HepG2 (cell line): ENCODE measurements at regions not wholly inside any gene's neighbourhood (a gene's known extent, or its start where the extent isn't known, plus 50 kb on each side); places are given as distances from the start of the nearest gene placed in this dataset.

Source experiments
- ATAC-seq: fragments of 200-7000 bp; cut with Tn5 transposase; 3 replicates; pipeline ENCODE4 v1.9.1; 2020; ENCODE audit warnings: mild to moderate bottlenecking, moderate library complexity
- BruUV-seq: library from RNA; stranded (reverse); fragments of 400-500 nt; replicated peaks from 2 replicates; lab custom pipeline; 2021; lab: Mats Ljungman, UMichigan
- CTCF ChIA-PET: fragments of 300-600 bp; formaldehyde crosslinking; extraction: SDS; loops from one replicate; lab custom pipeline; 2021; ENCODE audit warnings: low total read pairs, inconsistent platforms, low intra/inter-chr PET ratio; lab: Yijun Ruan, JAX
- POLR2A ChIA-PET: fragments of 350-600 bp; sonication (Branson Sonifier 250); formaldehyde crosslinking; loops from one replicate; lab custom pipeline; 2020; ENCODE audit warnings: antibody characterized with exemption, inconsistent platforms; lab: Yijun Ruan, JAX
- DNase-seq: peaks from one replicate; pipeline ENCODE4 v3.0.0-alpha.2; 2015; ENCODE audit warnings: low spot score
- FAIRE-seq: peaks from 3 replicates; lab custom pipeline; 2011; peaks lifted over from hg19 to GRCh38; lab: Jason Lieb, UNC
- H2AFZ ChIP-seq: one replicate; pipeline ENCODE4 v1.6.1; 2011; ENCODE audit warnings: low read length, inconsistent platforms
- H3K27ac ChIP-seq: fragments of 300-600 bp; 3 replicates; pipeline ENCODE4 v1.8.0; 2011; ENCODE audit warnings: mixed run types, mild to moderate bottlenecking, mixed read lengths, low read length, inconsistent platforms; ENCODE audit not compliant: insufficient read depth; ENCODE audit errors: extremely low read length
- H3K27me3 ChIP-seq, 2 experiments: fragments of 200-600 bp in 1 of 2; 2 replicates in 1 of 2; 3 replicates in 1 of 2; pipeline versions ENCODE4 v1.6.0 to v1.8.0; 2011; ENCODE audit warnings: low read length in 2 of 2, mild to moderate bottlenecking in 2 of 2, moderate library complexity in 2 of 2, inconsistent platforms in 1 of 2; ENCODE audit not compliant: insufficient read depth in 2 of 2, control insufficient read depth in 1 of 2
- H3K36me3 ChIP-seq, 2 experiments: fragments of 200-600 bp in 1 of 2; replicated peaks in 1 of 2; 2 replicates in 1 of 2; 3 replicates in 1 of 2; pipeline versions ENCODE4 v1.5.1 to v1.8.0; 2011; ENCODE audit warnings: low read length in 2 of 2, inconsistent platforms in 1 of 2; ENCODE audit not compliant: insufficient read depth in 2 of 2, control insufficient read depth in 1 of 2
- H3K4me1 ChIP-seq: 2 replicates; pipeline ENCODE4 v1.5.1; 2012; ENCODE audit warnings: low read length, inconsistent platforms; ENCODE audit not compliant: insufficient read depth
- H3K4me2 ChIP-seq: 2 replicates; pipeline ENCODE4 v1.6.0; 2011; ENCODE audit warnings: low read depth, low read length, inconsistent platforms
- H3K4me3 ChIP-seq, 3 experiments: fragments of 200-600 bp in 1 of 3; sonication (generic), shearing (Covaris generic) in 1 of 3; replicated peaks in 1 of 3; 2 replicates each; pipeline ENCODE4 v1.5.1; 2011 to 2016; ENCODE audit warnings: low read length in 3 of 3, inconsistent platforms in 2 of 3, low read depth in 2 of 3, mild to moderate bottlenecking in 2 of 3, control low read depth in 1 of 3, mixed read lengths in 1 of 3; ENCODE audit not compliant: insufficient read depth in 1 of 3
- H3K79me2 ChIP-seq: one replicate; pipeline ENCODE4 v1.6.1; 2011; ENCODE audit warnings: low read length, inconsistent platforms; ENCODE audit not compliant: insufficient read depth
- H3K9ac ChIP-seq: 2 replicates; pipeline ENCODE4 v1.6.0; 2011; ENCODE audit warnings: mild to moderate bottlenecking, low read depth, low read length, inconsistent platforms; ENCODE audit not compliant: insufficient read depth
- H3K9me3 ChIP-seq: 2 replicates; pipeline ENCODE4 v1.5.1; 2012; ENCODE audit warnings: mild to moderate bottlenecking, low read length
- H4K20me1 ChIP-seq: 2 replicates; pipeline ENCODE4 v1.6.0; 2011; ENCODE audit warnings: inconsistent platforms, mild to moderate bottlenecking, low read length, moderate library complexity; ENCODE audit not compliant: insufficient read depth
- ATAD3A ChIP-seq: sonication (generic); formaldehyde crosslinking; IDR thresholded peaks from 2 replicates; pipeline ENCODE4 v1.4.0; 2020; ENCODE audit warnings: missing genetic modification reagents
- ATM ChIP-seq: fragments of 450-650 bp; IDR thresholded peaks from 2 replicates; pipeline ENCODE4 v1.7.1; 2017; ENCODE audit warnings: mild to moderate bottlenecking, borderline replicate concordance
- BHLHE40 ChIP-seq: IDR thresholded peaks from 2 replicates; pipeline ENCODE4 v1.6.1; 2011; ENCODE audit warnings: low read length, improper control_type of control experiment
- MAFF ChIP-seq: IDR thresholded peaks from 2 replicates; pipeline ENCODE4 v1.6.1; 2011; ENCODE audit warnings: low read depth, low read length, improper control_type of control experiment
- RBM22 ChIP-seq: fragments of 200-400 bp; formaldehyde crosslinking; optimal IDR thresholded peaks from 2 replicates; pipeline ENCODE3; 2017; ENCODE audit warnings: mild to moderate bottlenecking, low read length, moderate library complexity
- SPEN ChIP-seq: sonication (generic); formaldehyde crosslinking; IDR thresholded peaks from 2 replicates; pipeline ENCODE4 v1.5.1; 2020; ENCODE audit warnings: low read depth, mild to moderate bottlenecking, missing genetic modification reagents
- SSRP1 ChIP-seq: IDR thresholded peaks from 2 replicates; pipeline ENCODE4 v1.6.1; 2016; ENCODE audit warnings: control low read depth
- ZC3H13 ChIP-seq: sonication (generic); formaldehyde crosslinking; IDR thresholded peaks from 2 replicates; pipeline ENCODE4 v1.8.1; 2023; ENCODE audit warnings: mild to moderate bottlenecking, missing genetic modification reagents, moderate library complexity
- ZFP62 ChIP-seq: sonication (generic); formaldehyde crosslinking; IDR thresholded peaks from 2 replicates; pipeline ENCODE4 v1.4.0; 2020; ENCODE audit warnings: missing genetic modification reagents
- ZNF256 ChIP-seq: sonication (generic); formaldehyde crosslinking; conservative IDR thresholded peaks from 2 replicates; pipeline ENCODE4 v1.4.0; 2020; ENCODE audit warnings: missing genetic modification reagents
- ZNF296 ChIP-seq: sonication (generic); formaldehyde crosslinking; conservative IDR thresholded peaks from 2 replicates; pipeline ENCODE4 v1.5.0; 2020; ENCODE audit warnings: mild to moderate bottlenecking, missing genetic modification reagents
- ZNF558 ChIP-seq: sonication (generic); formaldehyde crosslinking; IDR thresholded peaks from 2 replicates; pipeline ENCODE4 v1.9.0; 2022; ENCODE audit warnings: mild to moderate bottlenecking, missing genetic modification reagents, borderline replicate concordance
- ZNF7 ChIP-seq: IDR thresholded peaks from 2 replicates; pipeline ENCODE4 v1.6.1; 2016; ENCODE audit warnings: missing biosample characterization, missing genetic modification reagents
- ZNF816 ChIP-seq: sonication (generic); formaldehyde crosslinking; IDR thresholded peaks from 2 replicates; pipeline ENCODE4 v1.8.0; 2022; ENCODE audit warnings: missing genetic modification reagents, mild to moderate bottlenecking, borderline replicate concordance
- WGBS: methylation state at CpG from one replicate; pipeline ENCODE4 v1.1.6; 2017; ENCODE audit warnings: low lambda C conversion rate; 5-methylcytosine and 5-hydroxymethylcytosine counted together
- in situ Hi-C: cut with HindIII; loops from 2 replicates; pipeline ENCODE4 v1.10.0; 2017; ENCODE audit warnings: low pct_unique_long_range_greater_than_20kb; ENCODE audit not compliant: extremely low pct_ligation_motif_present
- intact Hi-C: fragments of 100-400 bp; cut with micrococcal nuclease; formaldehyde crosslinking; loops from one replicate; pipeline ENCODE4 v1.10.0; 2022; ENCODE audit not compliant: unreplicated experiment
- TF ChIP-seq, protein P1 (sequence below): sonication (generic); formaldehyde crosslinking; IDR thresholded peaks from 2 replicates; pipeline ENCODE4 v1.4.0; 2020; ENCODE audit warnings: missing genetic modification reagents
- TF ChIP-seq, protein P2 (sequence below): sonication (generic); formaldehyde crosslinking; IDR thresholded peaks from 2 replicates; pipeline ENCODE4 v1.4.0; 2020; ENCODE audit warnings: mild to moderate bottlenecking, missing genetic modification reagents
- TF ChIP-seq, protein P3 (sequence below): sonication (generic); formaldehyde crosslinking; IDR thresholded peaks from 2 replicates; pipeline ENCODE4 v1.8.0; 2022; ENCODE audit warnings: missing genetic modification reagents, mild to moderate bottlenecking, moderate library complexity, borderline replicate concordance
- TF ChIP-seq, protein P4 (sequence below): sonication (generic); formaldehyde crosslinking; IDR thresholded peaks from 2 replicates; pipeline ENCODE4 v1.8.1; 2022; ENCODE audit warnings: mild to moderate bottlenecking, missing genetic modification reagents

DNA sequence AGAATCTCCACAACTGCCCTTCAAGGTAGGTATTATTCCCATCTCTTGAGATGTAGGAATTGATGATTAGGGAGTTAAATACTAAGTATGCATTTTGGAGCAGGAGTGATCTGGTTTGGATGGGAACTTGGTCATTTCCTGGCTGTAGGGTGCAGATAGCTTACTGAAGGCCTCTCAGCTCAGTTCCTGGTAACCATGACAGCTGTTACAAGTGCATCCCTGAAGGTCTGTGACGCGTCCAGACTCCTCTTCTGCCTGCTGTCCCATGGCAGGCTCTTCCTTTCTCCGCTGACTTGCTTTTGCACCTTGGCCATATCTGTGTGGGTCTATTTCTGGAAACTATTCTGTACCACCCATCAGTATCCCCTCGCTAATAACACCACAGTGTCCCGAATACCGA is 387.8 kb downstream of the ZNF536 start (continued):
- TF ChIP-seq, protein P1, sequence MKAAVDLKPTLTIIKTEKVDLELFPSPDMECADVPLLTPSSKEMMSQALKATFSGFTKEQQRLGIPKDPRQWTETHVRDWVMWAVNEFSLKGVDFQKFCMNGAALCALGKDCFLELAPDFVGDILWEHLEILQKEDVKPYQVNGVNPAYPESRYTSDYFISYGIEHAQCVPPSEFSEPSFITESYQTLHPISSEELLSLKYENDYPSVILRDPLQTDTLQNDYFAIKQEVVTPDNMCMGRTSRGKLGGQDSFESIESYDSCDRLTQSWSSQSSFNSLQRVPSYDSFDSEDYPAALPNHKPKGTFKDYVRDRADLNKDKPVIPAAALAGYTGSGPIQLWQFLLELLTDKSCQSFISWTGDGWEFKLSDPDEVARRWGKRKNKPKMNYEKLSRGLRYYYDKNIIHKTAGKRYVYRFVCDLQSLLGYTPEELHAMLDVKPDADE (CRISPR knock-in tag) = no peak
- TF ChIP-seq ATM = no peak
- no peak for TF ChIP-seq BHLHE40
- no peak for TF ChIP-seq ZC3H13 (CRISPR knock-in tag)
- TF ChIP-seq ATAD3A (CRISPR knock-in tag) = no peak
- no peak for TF ChIP-seq ZNF558
- no peak for TF ChIP-seq ZNF816 (CRISPR knock-in tag)
- TF ChIP-seq, protein P2, sequence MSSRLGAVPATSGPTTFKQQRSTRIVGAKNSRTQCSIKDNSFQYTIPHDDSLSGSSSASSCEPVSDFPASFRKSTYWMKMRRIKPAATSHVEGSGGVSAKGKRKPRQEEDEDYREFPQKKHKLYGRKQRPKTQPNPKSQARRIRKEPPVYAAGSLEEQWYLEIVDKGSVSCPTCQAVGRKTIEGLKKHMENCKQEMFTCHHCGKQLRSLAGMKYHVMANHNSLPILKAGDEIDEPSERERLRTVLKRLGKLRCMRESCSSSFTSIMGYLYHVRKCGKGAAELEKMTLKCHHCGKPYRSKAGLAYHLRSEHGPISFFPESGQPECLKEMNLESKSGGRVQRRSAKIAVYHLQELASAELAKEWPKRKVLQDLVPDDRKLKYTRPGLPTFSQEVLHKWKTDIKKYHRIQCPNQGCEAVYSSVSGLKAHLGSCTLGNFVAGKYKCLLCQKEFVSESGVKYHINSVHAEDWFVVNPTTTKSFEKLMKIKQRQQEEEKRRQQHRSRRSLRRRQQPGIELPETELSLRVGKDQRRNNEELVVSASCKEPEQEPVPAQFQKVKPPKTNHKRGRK (CRISPR knock-in tag) = no peak
- no peak for TF ChIP-seq SSRP1 (CRISPR knock-in tag)
- TF ChIP-seq ZNF7 (CRISPR knock-in tag) = no peak
- TF ChIP-seq, all 625 proteins: peak for 0

DNA sequence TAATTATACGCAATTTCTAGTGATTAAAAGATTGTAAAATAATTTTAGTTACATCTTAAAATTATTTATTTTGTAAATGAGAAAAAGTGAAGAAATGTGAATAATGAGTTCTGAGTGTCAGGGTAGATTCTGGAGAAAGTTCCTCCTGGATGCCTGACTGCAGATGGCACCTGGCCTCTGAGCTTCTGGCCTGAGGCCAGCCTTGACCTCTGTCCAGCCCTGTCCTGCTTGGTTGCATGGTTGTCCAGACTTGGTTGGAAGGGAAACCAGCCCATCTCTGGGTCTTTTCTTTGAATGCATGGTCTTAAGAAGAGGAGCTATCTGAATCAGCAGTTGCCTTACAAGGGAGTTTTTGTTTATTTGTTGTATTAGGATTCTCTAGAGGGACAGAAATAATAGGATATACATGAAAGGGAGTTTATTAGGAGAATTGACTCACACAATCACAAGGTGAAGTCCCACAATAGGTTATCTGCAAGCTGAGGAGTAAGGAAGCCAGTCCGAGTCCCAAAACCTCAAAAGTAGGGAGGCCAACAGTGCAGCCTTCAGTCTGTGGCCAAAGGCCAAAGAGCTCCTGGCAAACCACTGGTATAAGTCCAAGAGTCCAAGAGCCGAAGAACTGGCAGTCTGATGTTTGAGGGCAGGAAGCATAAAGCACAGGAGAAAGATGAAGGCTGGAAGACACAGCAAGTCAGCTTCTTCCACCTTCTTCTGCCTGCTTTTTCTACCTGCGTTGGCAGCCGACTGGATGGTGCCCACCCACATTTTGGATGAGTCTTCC is 385.8 kb downstream of the ZNF536 start:
- no peak for DNase-seq
- H2AFZ ChIP-seq = no peak overlapping the region
- H3K9me3 ChIP-seq = no peaks in the 10 kb centered on the region; the same call in none of the 2 replicates
- CTCF ChIA-PET = no interaction called here
- POLR2A ChIA-PET = no interaction called here
- under 1% methylated on average over 3 of the region's 5 CpGs for WGBS
- no peaks in the 10 kb centered on the region for H3K27me3 ChIP-seq
- no peak overlapping the region for H3K27ac ChIP-seq
- H4K20me1 ChIP-seq = no peaks in the 10 kb centered on the region
- in situ Hi-C loops (no loop called here), intact Hi-C loops (no loop called here)
- no peak for ATAC-seq
- H3K4me2 ChIP-seq = no peak overlapping the region
- H3K4me3 ChIP-seq = no peak overlapping the region
- no TSS peak for BruUV-seq
- H3K4me1 ChIP-seq = no peaks in the 10 kb centered on the region
- no peaks in the 10 kb centered on the region for H3K79me2 ChIP-seq
- H3K9ac ChIP-seq = no peak overlapping the region
- no peaks in the 10 kb centered on the region for H3K36me3 ChIP-seq
- no peak for FAIRE-seq
- TF ChIP-seq SPEN (no peak), ZFP62 (CRISPR knock-in tag) (no peak), ZNF296 (CRISPR knock-in tag) (no peak), RBM22 (no peak), ZNF256 (no peak), MAFF (no peak)
- TF ChIP-seq, protein P3, sequence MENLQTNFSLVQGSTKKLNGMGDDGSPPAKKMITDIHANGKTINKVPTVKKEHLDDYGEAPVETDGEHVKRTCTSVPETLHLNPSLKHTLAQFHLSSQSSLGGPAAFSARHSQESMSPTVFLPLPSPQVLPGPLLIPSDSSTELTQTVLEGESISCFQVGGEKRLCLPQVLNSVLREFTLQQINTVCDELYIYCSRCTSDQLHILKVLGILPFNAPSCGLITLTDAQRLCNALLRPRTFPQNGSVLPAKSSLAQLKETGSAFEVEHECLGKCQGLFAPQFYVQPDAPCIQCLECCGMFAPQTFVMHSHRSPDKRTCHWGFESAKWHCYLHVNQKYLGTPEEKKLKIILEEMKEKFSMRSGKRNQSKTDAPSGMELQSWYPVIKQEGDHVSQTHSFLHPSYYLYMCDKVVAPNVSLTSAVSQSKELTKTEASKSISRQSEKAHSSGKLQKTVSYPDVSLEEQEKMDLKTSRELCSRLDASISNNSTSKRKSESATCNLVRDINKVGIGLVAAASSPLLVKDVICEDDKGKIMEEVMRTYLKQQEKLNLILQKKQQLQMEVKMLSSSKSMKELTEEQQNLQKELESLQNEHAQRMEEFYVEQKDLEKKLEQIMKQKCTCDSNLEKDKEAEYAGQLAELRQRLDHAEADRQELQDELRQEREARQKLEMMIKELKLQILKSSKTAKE (CRISPR knock-in tag) = no peak
- TF ChIP-seq, protein P4, sequence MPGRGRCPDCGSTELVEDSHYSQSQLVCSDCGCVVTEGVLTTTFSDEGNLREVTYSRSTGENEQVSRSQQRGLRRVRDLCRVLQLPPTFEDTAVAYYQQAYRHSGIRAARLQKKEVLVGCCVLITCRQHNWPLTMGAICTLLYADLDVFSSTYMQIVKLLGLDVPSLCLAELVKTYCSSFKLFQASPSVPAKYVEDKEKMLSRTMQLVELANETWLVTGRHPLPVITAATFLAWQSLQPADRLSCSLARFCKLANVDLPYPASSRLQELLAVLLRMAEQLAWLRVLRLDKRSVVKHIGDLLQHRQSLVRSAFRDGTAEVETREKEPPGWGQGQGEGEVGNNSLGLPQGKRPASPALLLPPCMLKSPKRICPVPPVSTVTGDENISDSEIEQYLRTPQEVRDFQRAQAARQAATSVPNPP = no peak
